M059J (cell line): ENCODE measurements at regions not wholly inside any gene's neighbourhood (a gene's known extent, or its start where the extent isn't known, plus 50 kb on each side); places are given as distances from the start of the nearest gene placed in this dataset.
"Not testable (repeated sequence)": the region's sequence is repeated elsewhere in the genome, so short reads cannot be mapped to it uniquely, and the experiment has no call there.

Experiments
- DNase-seq: peaks from one replicate; pipeline ENCODE4 v3.0.0-alpha.2; 2012; ENCODE audit warnings: low read depth

- DNase-seq: peak; percentile 2
Measured at GRCh38 chr2:17254421-17254820, 263.8 kb downstream of the RAD51AP2 start.

- peak; percentile 1 for DNase-seq
Measured at GRCh38 chr2:17252258-17252657, 266.0 kb downstream of the RAD51AP2 start.

GRCh38 chr2:17251171-17251570 lies 267.1 kb downstream of the RAD51AP2 start:
- DNase-seq: no peak

DNA sequence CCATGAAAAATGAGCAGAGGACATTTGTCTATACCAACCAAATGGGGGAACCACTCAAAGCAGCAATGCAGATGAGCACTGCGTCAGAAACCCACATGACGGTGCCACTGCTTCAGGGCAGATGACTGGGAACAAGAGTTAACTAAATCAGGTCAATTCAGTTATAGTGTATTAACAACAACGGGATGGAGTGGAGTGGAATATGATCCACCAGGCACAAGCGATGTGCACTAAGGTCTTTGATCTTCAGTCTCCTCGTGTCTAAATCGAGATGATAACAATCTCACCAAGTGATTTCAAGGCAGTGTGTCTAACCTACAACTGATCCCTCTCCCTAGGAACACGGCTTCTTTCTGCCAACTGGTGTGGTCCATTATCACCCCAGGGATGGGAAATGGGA lies 269.0 kb downstream of the RAD51AP2 start:
- no peak for DNase-seq

GRCh38 chr2:17245906-17246305 lies 272.3 kb downstream of the RAD51AP2 start:
- no peak for DNase-seq

- no peak for DNase-seq
Measured at GRCh38 chr2:17242813-17243485, 275.3 kb downstream of the RAD51AP2 start.

- DNase-seq: no peak
Measured at GRCh38 chr2:17239550-17239949, 278.7 kb downstream of the RAD51AP2 start.

DNA sequence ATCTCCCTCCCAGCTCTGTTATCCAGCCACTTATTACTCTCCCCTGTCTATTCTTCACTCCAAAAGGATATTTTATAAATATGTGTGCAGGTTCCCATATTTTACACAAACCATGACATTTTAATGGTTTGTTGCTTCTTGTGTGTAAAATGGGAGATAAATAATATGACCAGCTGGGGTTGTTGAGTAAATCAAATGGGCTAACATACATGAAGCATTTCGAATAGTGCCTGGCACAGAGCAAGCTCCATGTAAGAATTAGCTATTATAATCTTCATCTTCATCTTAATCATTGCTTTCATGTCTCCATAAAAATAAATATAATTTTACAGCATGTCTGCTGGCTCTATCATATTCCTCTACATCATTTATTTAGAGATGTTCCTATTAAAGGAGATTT lies 283.1 kb downstream of the RAD51AP2 start:
- DNase-seq: no peak

- no peak for DNase-seq
Measured at GRCh38 chr2:17232776-17233556, 285.3 kb downstream of the RAD51AP2 start.

GRCh38 chr2:17231394-17231965 lies 286.8 kb downstream of the RAD51AP2 start:
- no peak for DNase-seq

DNA sequence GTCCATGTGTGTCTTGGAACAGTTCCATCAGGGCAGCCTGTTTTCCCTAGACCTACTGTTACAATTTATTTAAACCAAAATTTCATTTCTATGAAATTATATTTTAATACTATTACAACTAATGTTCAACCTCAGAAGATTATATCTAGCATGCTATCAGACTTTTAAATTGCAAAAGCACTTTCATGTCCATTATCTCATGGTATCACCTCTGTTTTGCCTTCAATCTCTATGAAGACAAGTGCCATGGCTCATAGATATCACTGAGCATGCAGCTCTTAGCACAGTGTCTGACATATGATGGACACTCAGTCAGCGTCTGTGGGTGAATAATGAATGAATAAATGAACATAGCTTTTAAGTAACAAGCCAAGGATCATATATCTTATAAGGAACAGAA lies 288.8 kb downstream of the RAD51AP2 start:
- no peak for DNase-seq

DNA sequence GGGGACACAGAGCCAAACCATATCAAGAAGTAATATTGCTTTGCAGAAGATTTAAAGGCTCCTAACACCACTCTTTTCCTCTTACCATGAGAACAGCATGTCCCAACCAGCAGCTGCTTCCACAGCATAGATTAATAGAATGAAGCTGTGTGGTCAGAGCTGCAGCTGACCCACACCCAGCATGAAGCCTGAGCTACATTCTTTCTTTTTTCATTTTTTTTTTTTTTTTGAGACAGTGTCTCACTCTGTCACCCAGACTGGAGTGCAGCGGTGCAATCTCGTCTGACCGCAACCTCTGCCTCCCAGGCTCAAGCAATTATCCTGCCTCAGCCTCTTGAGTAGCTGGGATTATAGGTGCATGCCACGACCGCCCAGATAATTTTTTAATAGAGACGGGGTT lies 289.8 kb downstream of the RAD51AP2 start:
- DNase-seq: no peak

DNA sequence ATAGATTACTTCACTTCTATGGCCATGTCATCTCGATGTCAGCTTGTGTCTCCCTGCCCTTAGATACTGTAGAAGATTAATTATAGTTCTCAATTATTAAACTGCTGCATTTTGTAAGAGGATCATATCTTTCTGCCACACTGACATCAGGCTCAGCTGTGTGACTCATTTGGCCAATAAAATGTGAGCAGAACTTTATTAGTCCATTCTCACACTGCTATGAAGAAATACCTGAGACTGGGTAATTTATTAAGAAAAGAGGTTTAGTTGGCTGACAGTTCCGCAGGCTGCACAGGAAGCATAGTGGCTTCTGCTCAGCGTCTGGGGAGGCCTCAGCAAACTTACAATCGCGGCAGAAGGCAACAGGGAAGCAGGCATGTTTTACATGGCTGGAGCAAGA lies 290.4 kb downstream of the RAD51AP2 start:
- no peak for DNase-seq

DNA sequence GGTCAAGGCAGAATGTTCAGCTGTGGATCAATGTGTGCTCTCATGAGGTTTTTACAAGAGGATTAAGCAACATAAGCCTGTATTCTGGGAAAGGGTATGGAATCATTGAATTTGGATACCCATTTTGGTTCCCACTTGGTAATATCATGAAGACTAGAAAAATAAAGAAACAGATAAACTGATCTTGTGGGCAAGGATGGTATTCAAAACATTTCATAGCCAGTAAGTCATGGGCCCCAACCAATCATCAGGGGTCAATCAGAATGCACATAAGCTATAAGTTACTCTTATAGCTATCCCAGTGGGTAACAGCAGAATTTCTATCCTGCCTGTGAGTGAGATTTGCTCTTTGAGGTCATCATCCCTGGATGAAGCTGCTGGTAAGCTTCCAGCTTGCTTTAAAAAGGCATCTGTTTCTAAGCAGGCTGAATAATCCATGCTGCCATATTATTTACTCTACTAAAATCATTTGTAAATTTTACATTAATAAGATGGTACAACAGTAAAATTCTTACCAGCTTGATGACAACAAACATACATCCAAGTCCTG lies 291.2 kb downstream of the RAD51AP2 start:
- no peak for DNase-seq

- no peak for DNase-seq
Measured at GRCh38 chr2:17223211-17223610, 295.0 kb downstream of the RAD51AP2 start.

GRCh38 chr2:17208511-17208910 lies 309.7 kb downstream of the RAD51AP2 start:
- peak; percentile 6 for DNase-seq

GRCh38 chr2:17206771-17207170 lies 311.5 kb downstream of the RAD51AP2 start:
- DNase-seq: no peak

DNA sequence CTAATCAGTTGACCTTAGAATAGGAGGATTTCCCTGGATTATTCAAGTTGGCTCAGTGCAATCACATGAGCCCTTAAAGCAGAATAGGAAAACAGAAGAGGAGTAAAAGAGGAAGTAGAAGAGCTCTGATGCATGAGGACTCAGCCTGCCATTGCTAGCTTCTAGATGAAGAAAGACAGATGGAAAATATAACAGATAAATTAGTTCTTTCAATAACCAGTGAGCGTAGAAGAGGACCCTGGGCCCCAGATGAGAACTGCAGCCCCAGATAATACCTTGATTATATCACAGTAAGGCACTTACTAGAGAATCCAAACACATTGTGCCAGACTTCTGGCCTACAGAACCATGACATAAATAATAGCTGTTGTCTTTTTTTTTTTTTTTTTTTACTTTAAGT lies 314.0 kb downstream of the RAD51AP2 start:
- DNase-seq: not testable (repeated sequence)

- DNase-seq: not testable (repeated sequence)
Measured at GRCh38 chr2:17202628-17203027, 315.6 kb downstream of the RAD51AP2 start.

- no peak for DNase-seq
Measured at GRCh38 chr2:17199741-17200140, 318.5 kb downstream of the RAD51AP2 start.

DNA sequence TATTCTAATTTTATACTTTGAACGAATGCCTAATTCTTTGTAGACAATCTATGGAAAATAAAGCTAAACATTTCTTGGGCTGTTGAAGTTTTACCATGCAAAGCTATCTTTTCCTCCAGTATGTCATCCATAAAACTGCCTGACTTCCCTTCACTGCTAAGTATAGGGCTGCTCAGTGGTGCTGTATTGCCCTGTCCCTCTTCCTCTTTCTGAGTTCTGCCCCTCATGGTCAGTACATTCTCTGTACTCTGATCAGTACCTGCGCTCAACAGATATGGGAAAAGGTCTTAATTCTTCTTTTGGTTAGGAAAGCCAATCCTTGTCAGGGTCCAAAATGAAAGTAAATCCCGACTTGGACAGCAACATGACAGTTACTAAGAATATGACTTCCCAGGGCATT lies 321.9 kb downstream of the RAD51AP2 start:
- no peak for DNase-seq

- peak; percentile 1 for DNase-seq
Measured at GRCh38 chr2:17195016-17195415, 323.2 kb downstream of the RAD51AP2 start.

GRCh38 chr2:17194083-17194482 lies 324.2 kb downstream of the RAD51AP2 start:
- DNase-seq: no peak
